WI38 (cell line): ENCODE measurements at regions not wholly inside any gene's neighbourhood (a gene's known extent, or its start where the extent isn't known, plus 50 kb on each side); places are given as distances from the start of the nearest gene placed in this dataset.
A peak's percentile ranks its signal among the peaks of the same experiment; 100 is the strongest.

Source experiments
- H3K4me3 ChIP-seq: 2 replicates; pipeline ENCODE4 v1.5.1; 2011; ENCODE audit warnings: low read depth, mild to moderate bottlenecking, control low read depth, low read length
- TF ChIP-seq, protein P1 (sequence below): IDR thresholded peaks from 2 replicates; pipeline ENCODE4 v1.5.1; 2012; ENCODE audit warnings: low read depth, mild to moderate bottlenecking, control low read depth, low read length

DNA sequence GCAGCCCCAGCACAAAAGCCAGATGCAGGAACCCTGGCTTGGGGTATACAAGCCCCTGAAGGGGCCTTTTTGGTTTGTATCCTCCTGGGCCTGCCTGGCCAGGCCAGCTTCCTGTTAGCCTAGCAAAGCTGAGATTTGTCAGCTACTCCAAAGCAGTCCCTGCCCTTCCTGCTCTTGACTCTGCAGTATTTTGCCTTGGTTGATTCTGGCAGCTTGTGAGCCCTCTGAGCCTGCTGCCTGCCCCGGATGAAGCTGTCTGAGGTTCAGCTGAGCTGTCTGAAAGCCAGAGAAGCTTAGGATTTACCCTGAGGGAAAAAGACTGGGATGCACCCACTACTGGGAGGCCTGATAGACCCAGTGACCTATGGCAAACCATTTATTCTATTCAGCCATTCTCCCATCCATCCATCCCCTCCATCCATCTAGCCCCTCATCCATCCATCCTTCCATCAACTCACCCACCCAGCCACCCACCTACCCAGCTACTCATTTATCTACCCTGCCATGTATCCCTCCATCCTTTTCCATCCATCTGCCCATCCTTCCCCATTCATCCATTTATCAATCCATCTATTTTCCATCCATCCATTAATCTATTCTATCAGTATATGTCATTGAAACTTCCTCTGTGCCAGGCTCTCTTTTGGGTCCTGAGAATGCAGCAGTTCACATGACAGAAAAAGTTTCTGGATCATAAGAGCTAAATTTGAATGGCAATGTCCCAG, 307.5 kb downstream of the DHX35 start:
- TF ChIP-seq, protein P1, sequence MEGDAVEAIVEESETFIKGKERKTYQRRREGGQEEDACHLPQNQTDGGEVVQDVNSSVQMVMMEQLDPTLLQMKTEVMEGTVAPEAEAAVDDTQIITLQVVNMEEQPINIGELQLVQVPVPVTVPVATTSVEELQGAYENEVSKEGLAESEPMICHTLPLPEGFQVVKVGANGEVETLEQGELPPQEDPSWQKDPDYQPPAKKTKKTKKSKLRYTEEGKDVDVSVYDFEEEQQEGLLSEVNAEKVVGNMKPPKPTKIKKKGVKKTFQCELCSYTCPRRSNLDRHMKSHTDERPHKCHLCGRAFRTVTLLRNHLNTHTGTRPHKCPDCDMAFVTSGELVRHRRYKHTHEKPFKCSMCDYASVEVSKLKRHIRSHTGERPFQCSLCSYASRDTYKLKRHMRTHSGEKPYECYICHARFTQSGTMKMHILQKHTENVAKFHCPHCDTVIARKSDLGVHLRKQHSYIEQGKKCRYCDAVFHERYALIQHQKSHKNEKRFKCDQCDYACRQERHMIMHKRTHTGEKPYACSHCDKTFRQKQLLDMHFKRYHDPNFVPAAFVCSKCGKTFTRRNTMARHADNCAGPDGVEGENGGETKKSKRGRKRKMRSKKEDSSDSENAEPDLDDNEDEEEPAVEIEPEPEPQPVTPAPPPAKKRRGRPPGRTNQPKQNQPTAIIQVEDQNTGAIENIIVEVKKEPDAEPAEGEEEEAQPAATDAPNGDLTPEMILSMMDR = no peak
- H3K4me3 ChIP-seq = no peak overlapping the region

DNA sequence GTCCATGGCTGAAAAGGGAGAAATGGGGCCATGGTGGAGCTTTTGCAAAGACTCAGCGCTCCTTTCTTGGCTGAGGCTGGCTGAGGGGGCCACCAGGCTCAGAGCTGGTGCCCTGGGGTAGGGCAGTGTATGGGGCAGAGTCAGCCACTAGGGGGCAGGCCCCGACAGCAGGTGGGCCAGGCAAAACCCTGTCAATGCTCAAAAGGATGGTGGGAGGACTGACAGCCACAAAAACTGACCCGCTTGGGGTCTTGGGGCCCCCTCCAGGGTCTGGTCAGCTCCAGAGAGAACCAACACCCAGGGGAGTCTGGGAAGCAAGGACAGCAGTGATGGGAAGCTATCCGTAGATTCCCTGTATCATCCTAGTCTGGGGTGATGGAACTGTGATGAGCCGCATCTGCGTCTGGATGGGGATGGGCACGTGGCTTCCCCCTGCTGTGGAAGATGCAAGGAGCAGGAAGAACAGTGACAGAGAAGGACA, 306.9 kb downstream of the DHX35 start:
- TF ChIP-seq, protein P1 = peak; percentile 29; the same call in 1 of the 2 replicates
- H3K4me3 ChIP-seq = no peak overlapping the region

DNA sequence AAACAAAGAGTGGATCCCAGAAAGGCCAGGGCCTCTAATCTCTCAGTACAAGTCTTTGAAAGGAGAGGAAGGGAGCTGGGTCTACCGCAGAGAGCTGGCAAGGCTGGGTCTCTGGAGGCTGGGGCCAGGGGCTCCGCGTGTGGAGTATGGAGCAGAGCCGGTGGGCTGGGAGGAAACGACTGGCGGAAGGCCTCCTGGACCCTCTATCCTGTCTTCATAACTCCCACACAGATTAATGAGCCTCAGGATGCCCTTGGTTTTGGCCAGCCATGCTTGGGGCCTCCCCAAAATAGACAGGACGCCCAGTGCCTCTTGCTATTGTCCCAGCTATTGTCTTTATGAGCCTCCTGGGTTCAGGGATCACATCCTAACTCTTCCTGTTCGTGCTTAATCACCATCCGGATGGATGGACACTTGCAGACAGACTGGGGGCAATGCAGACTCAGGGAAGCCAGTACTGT, 306.4 kb downstream of the DHX35 start:
- no peak overlapping the region for H3K4me3 ChIP-seq
- TF ChIP-seq, protein P1 = no peak

DNA sequence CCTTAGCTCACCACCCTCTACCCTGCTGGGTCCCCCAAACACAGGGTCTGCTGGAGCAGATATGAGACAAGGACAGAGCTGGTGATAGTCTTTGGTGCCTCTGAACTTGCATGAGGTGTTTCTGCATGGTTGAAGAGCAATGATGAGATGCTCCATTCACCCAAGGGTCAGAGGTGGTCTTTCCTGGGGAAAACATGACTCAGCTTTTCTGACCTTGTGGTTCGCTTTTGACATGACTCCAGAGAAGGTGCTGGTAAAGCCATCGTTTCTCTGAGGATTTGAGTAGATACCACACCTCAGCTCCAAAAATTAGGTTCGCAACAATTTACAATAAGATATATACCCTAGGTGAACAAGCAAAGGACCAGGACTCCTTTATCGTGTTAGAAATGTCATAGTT, 304.8 kb downstream of the DHX35 start:
- TF ChIP-seq, protein P1 = no peak
- no peak overlapping the region for H3K4me3 ChIP-seq

DNA sequence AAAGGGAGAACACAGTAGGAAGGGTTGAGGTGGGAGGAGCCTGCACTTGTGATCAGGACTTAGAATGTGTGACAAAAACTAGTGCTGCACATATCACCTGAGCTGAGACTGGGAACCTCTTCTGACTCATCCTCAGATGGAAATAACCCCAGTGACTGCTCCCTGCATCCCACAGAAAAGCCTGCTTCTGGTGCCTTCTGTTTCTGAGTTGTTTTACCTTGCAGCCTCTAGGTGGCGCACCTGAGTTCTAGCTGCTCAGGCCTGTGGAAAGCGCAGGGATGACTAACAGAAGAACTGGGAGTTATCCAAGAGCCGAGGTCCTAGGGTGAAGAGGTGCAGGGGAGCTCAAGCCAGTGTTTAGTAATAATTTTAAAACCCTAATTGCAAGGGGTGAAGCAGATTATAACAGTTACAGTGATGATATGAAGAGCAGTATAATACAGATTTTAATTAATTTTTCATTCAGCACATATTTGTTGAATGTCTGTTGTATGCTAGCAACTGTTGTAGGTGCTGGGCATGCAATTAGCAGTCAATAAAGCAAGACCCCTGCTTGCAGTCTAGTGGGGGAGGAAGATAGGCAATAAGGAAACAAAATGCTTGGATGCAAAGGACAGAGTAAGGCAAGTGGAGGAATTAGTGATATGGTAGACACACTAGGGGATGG, 302.5 kb downstream of the DHX35 start:
- H3K4me3 ChIP-seq = no peak overlapping the region
- TF ChIP-seq, protein P1 = peak; percentile 57

DNA sequence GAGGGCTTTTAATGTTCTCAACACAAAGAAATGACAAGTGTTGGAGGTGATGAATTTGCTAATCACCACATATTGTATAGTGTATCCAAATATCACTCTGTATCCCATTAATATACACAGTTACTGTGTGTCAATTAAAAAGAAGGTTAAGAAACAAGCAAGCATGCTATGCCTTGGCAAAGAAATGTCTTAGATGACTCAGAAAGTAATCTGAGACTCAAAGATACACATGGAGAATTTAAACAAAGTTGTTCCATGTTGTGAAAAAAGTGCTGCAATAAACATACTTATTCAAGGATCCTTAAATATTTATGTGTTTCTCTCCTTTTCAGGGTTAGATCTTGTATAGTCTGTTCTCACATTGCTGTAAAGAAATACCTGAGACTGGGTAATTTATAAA, 300.9 kb downstream of the DHX35 start:
- no peak overlapping the region for H3K4me3 ChIP-seq
- TF ChIP-seq, protein P1 = no peak

DNA sequence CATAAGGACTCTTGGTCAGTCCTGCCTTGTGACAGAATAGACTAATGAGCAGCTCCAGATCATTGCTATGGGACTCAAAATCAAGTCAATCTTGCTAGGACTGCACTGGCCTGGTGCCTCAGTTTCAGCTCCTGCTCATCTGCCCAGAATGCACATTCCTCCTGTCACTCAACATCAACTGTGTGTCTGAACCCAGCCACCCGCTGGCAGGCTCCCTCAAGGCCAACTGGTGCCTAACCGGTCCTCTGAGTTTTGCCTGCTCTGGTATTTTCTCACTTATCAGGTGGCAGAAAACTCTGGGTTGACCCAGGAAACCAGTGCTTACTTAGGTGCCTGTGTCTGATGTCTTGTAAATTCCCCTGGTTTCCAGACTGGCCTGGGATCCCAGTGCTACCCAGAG, 297.7 kb downstream of the DHX35 start:
- TF ChIP-seq, protein P1 = no peak
- no peak overlapping the region for H3K4me3 ChIP-seq
